ENCODE measurements at regions not wholly inside any gene's neighbourhood (a gene's known extent, or its start where the extent isn't known, plus 50 kb on each side); places are given as distances from the start of the nearest gene placed in this dataset.

DNA sequence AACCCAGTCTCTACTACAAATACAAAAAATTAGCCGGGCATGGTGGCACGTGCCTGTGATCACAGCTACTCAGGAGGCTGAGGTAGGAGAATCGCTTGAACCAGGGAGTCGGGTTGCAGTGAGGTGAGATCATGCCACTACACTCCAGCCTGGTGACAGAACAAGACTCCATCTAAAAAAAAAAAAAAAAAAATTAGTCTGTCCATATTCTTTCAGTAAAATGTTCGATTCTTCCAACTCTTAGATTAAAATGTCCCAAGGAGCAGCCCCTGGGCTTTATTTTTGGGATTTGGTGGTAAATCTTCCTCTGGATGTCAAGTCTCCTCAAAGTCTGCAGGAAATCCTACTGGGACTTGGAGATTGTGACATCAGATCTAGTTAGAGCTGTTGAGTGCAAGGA, 101.0 kb upstream of the EEF1E1 start:
- no peak for TF ChIP-seq NRF1 (IDR thresholded peaks at IDR 0.05; ENCODE audit: low read depth, low read length)
- TF ChIP-seq, protein P1, sequence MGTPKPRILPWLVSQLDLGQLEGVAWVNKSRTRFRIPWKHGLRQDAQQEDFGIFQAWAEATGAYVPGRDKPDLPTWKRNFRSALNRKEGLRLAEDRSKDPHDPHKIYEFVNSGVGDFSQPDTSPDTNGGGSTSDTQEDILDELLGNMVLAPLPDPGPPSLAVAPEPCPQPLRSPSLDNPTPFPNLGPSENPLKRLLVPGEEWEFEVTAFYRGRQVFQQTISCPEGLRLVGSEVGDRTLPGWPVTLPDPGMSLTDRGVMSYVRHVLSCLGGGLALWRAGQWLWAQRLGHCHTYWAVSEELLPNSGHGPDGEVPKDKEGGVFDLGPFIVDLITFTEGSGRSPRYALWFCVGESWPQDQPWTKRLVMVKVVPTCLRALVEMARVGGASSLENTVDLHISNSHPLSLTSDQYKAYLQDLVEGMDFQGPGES (IDR thresholded peaks at IDR 0.05; ENCODE audit: low read depth, low read length): no peak
- TF ChIP-seq MEF2A (IDR thresholded peaks at IDR 0.05; ENCODE audit: borderline replicate concordance, low read depth): no peak
